Lung (tissue), 11 donors: ENCODE measurements at regions not wholly inside any gene's neighbourhood (a gene's known extent, or its start where the extent isn't known, plus 50 kb on each side); places are given as distances from the start of the nearest gene placed in this dataset.

ENCODE experiments used
- ATAC-seq: fragments of 200-7000 bp; cut with Tn5 transposase; one replicate; pipeline ENCODE4 v1.9.1; 2020; ENCODE audit warnings: moderate number of reproducible peaks; ENCODE audit not compliant: insufficient read depth, low FRiP score
- DNase-seq, 3 donors: peaks; one replicate each; pipeline ENCODE4 v3.0.0-alpha.2; 2013 to 2017
- H3K27ac ChIP-seq, 2 donors: one replicate each; pipeline ENCODE4 v1.5.1; 2013; ENCODE audit warnings: mild to moderate bottlenecking in 2 of 2, moderate library complexity in 2 of 2, control low read depth in 1 of 2, inconsistent platforms in 1 of 2, low read depth in 1 of 2, low read length in 1 of 2
- H3K27me3 ChIP-seq, 3 donors: one replicate each; pipeline ENCODE4 v1.5.1; 2013; ENCODE audit warnings: low read length in 2 of 3; ENCODE audit not compliant: control insufficient read depth in 3 of 3, insufficient read depth in 3 of 3
- H3K36me3 ChIP-seq, 4 donors: one replicate each; pipeline ENCODE4 v1.5.1; 2013; ENCODE audit warnings: low read length in 4 of 4, mild to moderate bottlenecking in 1 of 4, moderate library complexity in 1 of 4; ENCODE audit not compliant: control insufficient read depth in 4 of 4, insufficient read depth in 4 of 4
- H3K4me1 ChIP-seq, 5 donors: one replicate each; pipeline ENCODE4 v1.5.1; 2013; ENCODE audit warnings: low read length in 5 of 5, mild to moderate bottlenecking in 2 of 5, moderate library complexity in 1 of 5; ENCODE audit not compliant: control insufficient read depth in 5 of 5, insufficient read depth in 5 of 5
- H3K4me3 ChIP-seq: one replicate; pipeline ENCODE4 v1.5.1; 2013; ENCODE audit warnings: mild to moderate bottlenecking, control low read depth, moderate library complexity
- H3K9ac ChIP-seq, 2 donors: one replicate each; pipeline ENCODE4 v1.5.1; 2013; ENCODE audit warnings: low read length in 2 of 2, control low read depth in 1 of 2; ENCODE audit not compliant: insufficient read depth in 1 of 2
- H3K9me3 ChIP-seq, 4 donors: one replicate each; pipeline ENCODE4 v1.5.1; 2013; ENCODE audit warnings: low read length in 3 of 4, mild to moderate bottlenecking in 1 of 4, moderate library complexity in 1 of 4; ENCODE audit not compliant: control insufficient read depth in 4 of 4, insufficient read depth in 3 of 4
- CTCF ChIP-seq: IDR thresholded peaks from 2 replicates; pipeline ENCODE4 v1.5.1; 2012; ENCODE audit warnings: mild to moderate bottlenecking; ENCODE audit errors: control extremely low read depth, extremely low read depth
- WGBS, 2 donors: extraction: QIAGEN DNeasy Blood & Tissue Kit; methylation state at CpG; one replicate each; pipeline ENCODE4 v1.1.7; 2013; 5-methylcytosine and 5-hydroxymethylcytosine counted together
- donor health status: control.
- donor health status: control.
- donor health status: Bipolar disorder and iron deficiency.
- donor health status: healthy.
- donor health status: DM: yes; HTN: yes; CAD: no.

- no peak for DNase-seq
- no peak overlapping the region for H3K9ac ChIP-seq
- no peaks in the 10 kb centered on the region for H3K36me3 ChIP-seq
- no peak for TF ChIP-seq CTCF
- H3K4me1 ChIP-seq, result no peaks in the 10 kb centered on the region
- ATAC-seq, result no peak
- H3K4me3 ChIP-seq, result no peak overlapping the region
- H3K27me3 ChIP-seq, result no peaks in the 10 kb centered on the region
- no peak overlapping the region for H3K27ac ChIP-seq
- peaks cover 0 to 10% (median 2%) of the 10 kb centered on the region in 4 donors for H3K9me3 ChIP-seq
Measured at GRCh38 chr5:131064669-131065371, 100.2 kb downstream of the HINT1 start.

- Histone ChIP-seq H3K4me3 (no peak overlapping the region), H3K4me1 (no peaks in the 10 kb centered on the region), H3K36me3 (no peaks in the 10 kb centered on the region), H3K9me3 (peaks cover 0 to 5% (median 2%) of the 10 kb centered on the region in 4 donors), H3K27ac (no peak overlapping the region), H3K9ac (no peak overlapping the region), H3K27me3 (no peaks in the 10 kb centered on the region)
- WGBS, 2 donors, result 93 to 94% methylated on average over 2 of the region's 2 CpGs
- no peak for TF ChIP-seq CTCF
- DNase-seq (no peak), ATAC-seq (no peak)
Measured at GRCh38 chr5:131042021-131042789, 122.9 kb downstream of the HINT1 start.

- H3K36me3 ChIP-seq, result no peaks in the 10 kb centered on the region
- no peaks in the 10 kb centered on the region for H3K27me3 ChIP-seq
- 84 to 86% methylated on average over 2 of the region's 2 CpGs for WGBS, 2 donors
- ATAC-seq (no peak), DNase-seq (peak in 2 of 3 donors; percentile 62 to 87)
- no peak for TF ChIP-seq CTCF
- H3K9ac ChIP-seq, result no peak overlapping the region
- H3K27ac ChIP-seq, result no peak overlapping the region
- no peaks in the 10 kb centered on the region for H3K9me3 ChIP-seq
- peaks cover 0 to 14% (median 8%) of the 10 kb centered on the region in 5 donors for H3K4me1 ChIP-seq
- H3K4me3 ChIP-seq, result no peak overlapping the region
Measured at GRCh38 chr5:131023498-131023865, 141.6 kb downstream of the HINT1 start.
